ENCODE measurements at regions not wholly inside any gene's neighbourhood (a gene's known extent, or its start where the extent isn't known, plus 50 kb on each side); places are given as distances from the start of the nearest gene placed in this dataset.

DNA sequence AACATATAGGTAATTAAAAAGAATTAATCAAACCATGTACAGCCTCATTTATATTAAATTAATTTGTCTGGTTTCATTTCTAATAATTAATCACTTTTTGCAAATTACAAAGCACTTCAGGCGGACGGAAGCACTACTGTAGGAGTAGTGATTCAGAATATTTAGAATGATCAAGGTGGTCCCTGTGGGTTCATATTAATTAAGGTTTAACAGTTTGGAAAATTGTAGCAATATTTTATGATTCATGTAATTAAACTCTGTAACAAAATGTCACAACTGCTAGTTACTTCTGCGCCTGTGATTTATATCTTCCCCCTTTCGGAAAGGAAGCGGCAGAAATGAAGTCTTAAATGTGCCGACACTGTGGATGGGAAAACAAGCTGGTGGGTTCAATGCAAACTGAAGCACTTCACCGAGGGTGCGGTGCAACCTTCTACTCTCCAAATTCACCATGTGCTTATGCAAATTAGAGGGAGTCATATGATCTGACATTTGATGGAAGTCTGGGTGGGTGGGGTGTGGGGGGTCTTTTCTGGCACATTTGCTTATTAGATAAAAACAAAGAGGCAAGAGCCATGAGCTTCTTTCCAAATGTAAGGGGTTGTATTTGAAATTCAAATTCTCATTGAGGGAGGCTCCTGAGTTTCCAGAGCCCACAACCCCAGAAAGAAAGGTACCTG, 679.4 kb downstream of the TOX3 start:
- Mint-ChIP-seq H3K36me3 (ENCODE audit: low read depth) (no peaks in the 10 kb centered on the region), H3K27ac (no peak overlapping the region), H3K9me3 (no peaks in the 10 kb centered on the region), H3K4me1 (peaks cover 17% of the 10 kb centered on the region), H3K4me3 (no peak overlapping the region), H3K27me3 (ENCODE audit: insufficient read depth, low read depth, poor library complexity) (no peaks in the 10 kb centered on the region)
- ATAC-seq: no peak
- Histone ChIP-seq H4K20me1 (replicated peaks; ENCODE audit: insufficient read depth) (no peaks in the 10 kb centered on the region), H3K79me2 (replicated peaks; ENCODE audit: insufficient read depth) (no peaks in the 10 kb centered on the region), H3K4me3 (no peak overlapping the region), H3K36me3 (ENCODE audit: insufficient read depth) (no peaks in the 10 kb centered on the region), H3F3A (replicated peaks; ENCODE audit: low read depth) (no peaks in the 10 kb centered on the region), H3K4me2 (no peak overlapping the region), H3K27me3 (ENCODE audit: insufficient read depth) (no peaks in the 10 kb centered on the region), H3K27ac (ENCODE audit: low read depth) (no peak overlapping the region), H2AFZ (peak overlapping the region; percentile 97; the same call in 1 of the 2 replicates), H3K4me1 (ENCODE audit: insufficient read depth) (peaks cover 7% of the 10 kb centered on the region; the same call in 1 of the 2 replicates), H3K9me2 (ENCODE audit: insufficient read depth) (no peaks in the 10 kb centered on the region)
- no peak for TF ChIP-seq STAT1 (IDR thresholded peaks at IDR 0.05; ENCODE audit: unreplicated experiment)
- TF ChIP-seq, protein P1, sequence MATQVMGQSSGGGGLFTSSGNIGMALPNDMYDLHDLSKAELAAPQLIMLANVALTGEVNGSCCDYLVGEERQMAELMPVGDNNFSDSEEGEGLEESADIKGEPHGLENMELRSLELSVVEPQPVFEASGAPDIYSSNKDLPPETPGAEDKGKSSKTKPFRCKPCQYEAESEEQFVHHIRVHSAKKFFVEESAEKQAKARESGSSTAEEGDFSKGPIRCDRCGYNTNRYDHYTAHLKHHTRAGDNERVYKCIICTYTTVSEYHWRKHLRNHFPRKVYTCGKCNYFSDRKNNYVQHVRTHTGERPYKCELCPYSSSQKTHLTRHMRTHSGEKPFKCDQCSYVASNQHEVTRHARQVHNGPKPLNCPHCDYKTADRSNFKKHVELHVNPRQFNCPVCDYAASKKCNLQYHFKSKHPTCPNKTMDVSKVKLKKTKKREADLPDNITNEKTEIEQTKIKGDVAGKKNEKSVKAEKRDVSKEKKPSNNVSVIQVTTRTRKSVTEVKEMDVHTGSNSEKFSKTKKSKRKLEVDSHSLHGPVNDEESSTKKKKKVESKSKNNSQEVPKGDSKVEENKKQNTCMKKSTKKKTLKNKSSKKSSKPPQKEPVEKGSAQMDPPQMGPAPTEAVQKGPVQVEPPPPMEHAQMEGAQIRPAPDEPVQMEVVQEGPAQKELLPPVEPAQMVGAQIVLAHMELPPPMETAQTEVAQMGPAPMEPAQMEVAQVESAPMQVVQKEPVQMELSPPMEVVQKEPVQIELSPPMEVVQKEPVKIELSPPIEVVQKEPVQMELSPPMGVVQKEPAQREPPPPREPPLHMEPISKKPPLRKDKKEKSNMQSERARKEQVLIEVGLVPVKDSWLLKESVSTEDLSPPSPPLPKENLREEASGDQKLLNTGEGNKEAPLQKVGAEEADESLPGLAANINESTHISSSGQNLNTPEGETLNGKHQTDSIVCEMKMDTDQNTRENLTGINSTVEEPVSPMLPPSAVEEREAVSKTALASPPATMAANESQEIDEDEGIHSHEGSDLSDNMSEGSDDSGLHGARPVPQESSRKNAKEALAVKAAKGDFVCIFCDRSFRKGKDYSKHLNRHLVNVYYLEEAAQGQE (IDR thresholded peaks at IDR 0.05; ENCODE audit: unreplicated experiment): no peak
- TF ChIP-seq, protein P2, sequence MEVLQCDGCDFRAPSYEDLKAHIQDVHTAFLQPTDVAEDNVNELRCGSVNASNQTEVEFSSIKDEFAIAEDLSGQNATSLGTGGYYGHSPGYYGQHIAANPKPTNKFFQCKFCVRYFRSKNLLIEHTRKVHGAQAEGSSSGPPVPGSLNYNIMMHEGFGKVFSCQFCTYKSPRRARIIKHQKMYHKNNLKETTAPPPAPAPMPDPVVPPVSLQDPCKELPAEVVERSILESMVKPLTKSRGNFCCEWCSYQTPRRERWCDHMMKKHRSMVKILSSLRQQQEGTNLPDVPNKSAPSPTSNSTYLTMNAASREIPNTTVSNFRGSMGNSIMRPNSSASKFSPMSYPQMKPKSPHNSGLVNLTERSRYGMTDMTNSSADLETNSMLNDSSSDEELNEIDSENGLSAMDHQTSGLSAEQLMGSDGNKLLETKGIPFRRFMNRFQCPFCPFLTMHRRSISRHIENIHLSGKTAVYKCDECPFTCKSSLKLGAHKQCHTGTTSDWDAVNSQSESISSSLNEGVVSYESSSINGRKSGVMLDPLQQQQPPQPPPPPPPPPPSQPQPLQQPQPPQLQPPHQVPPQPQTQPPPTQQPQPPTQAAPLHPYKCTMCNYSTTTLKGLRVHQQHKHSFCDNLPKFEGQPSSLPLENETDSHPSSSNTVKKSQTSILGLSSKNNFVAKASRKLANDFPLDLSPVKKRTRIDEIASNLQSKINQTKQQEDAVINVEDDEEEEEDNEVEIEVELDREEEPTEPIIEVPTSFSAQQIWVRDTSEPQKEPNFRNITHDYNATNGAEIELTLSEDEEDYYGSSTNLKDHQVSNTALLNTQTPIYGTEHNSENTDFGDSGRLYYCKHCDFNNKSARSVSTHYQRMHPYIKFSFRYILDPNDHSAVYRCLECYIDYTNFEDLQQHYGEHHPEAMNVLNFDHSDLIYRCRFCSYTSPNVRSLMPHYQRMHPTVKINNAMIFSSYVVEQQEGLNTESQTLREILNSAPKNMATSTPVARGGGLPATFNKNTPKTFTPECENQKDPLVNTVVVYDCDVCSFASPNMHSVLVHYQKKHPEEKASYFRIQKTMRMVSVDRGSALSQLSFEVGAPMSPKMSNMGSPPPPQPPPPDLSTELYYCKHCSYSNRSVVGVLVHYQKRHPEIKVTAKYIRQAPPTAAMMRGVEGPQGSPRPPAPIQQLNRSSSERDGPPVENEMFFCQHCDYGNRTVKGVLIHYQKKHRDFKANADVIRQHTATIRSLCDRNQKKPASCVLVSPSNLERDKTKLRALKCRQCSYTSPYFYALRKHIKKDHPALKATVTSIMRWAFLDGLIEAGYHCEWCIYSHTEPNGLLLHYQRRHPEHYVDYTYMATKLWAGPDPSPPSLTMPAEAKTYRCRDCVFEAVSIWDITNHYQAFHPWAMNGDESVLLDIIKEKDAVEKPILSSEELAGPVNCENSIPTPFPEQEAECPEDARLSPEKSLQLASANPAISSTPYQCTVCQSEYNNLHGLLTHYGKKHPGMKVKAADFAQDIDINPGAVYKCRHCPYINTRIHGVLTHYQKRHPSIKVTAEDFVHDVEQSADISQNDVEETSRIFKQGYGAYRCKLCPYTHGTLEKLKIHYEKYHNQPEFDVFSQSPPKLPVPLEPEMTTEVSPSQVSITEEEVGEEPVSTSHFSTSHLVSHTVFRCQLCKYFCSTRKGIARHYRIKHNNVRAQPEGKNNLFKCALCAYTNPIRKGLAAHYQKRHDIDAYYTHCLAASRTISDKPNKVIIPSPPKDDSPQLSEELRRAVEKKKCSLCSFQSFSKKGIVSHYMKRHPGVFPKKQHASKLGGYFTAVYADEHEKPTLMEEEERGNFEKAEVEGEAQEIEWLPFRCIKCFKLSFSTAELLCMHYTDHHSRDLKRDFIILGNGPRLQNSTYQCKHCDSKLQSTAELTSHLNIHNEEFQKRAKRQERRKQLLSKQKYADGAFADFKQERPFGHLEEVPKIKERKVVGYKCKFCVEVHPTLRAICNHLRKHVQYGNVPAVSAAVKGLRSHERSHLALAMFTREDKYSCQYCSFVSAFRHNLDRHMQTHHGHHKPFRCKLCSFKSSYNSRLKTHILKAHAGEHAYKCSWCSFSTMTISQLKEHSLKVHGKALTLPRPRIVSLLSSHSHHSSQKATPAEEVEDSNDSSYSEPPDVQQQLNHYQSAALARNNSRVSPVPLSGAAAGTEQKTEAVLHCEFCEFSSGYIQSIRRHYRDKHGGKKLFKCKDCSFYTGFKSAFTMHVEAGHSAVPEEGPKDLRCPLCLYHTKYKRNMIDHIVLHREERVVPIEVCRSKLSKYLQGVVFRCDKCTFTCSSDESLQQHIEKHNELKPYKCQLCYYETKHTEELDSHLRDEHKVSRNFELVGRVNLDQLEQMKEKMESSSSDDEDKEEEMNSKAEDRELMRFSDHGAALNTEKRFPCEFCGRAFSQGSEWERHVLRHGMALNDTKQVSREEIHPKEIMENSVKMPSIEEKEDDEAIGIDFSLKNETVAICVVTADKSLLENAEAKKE (CRISPR knock-in tag; IDR thresholded peaks at IDR 0.05): no peak
- no peak for TF ChIP-seq EZH2phosphoT487 (IDR thresholded peaks at IDR 0.05; ENCODE audit: unreplicated experiment)
- TF ChIP-seq, protein P3, sequence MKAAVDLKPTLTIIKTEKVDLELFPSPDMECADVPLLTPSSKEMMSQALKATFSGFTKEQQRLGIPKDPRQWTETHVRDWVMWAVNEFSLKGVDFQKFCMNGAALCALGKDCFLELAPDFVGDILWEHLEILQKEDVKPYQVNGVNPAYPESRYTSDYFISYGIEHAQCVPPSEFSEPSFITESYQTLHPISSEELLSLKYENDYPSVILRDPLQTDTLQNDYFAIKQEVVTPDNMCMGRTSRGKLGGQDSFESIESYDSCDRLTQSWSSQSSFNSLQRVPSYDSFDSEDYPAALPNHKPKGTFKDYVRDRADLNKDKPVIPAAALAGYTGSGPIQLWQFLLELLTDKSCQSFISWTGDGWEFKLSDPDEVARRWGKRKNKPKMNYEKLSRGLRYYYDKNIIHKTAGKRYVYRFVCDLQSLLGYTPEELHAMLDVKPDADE (IDR thresholded peaks at IDR 0.05): no peak
- TF ChIP-seq CTCF (conservative IDR thresholded peaks at IDR 0.05; ENCODE audit: low read depth in 2 of 2): no peak
- no peak for TF ChIP-seq ZNF114 (CRISPR knock-in tag; IDR thresholded peaks at IDR 0.05)
- TF ChIP-seq ZNF331 (CRISPR knock-in tag; IDR thresholded peaks at IDR 0.05; ENCODE audit: low read depth): no peak
- no peak for TF ChIP-seq CREB1 (CRISPR knock-in tag; IDR thresholded peaks at IDR 0.05; ENCODE audit: low read depth)
- TF ChIP-seq JUNB (IDR thresholded peaks at IDR 0.05; ENCODE audit: unreplicated experiment): no peak
- no peak for TF ChIP-seq POLR2AphosphoS5 (IDR thresholded peaks at IDR 0.05; ENCODE audit: low read depth)
- no peak for TF ChIP-seq NANOG (IDR thresholded peaks at IDR 0.05; ENCODE audit: borderline replicate concordance)
- TF ChIP-seq EZH2 (IDR thresholded peaks at IDR 0.05; ENCODE audit: low read depth, unreplicated experiment): no peak
- no peak for DNase-seq (ENCODE audit: low spot score)
